Right lobe of liver (tissue), 6 donors: ENCODE measurements at regions not wholly inside any gene's neighbourhood (a gene's known extent, or its start where the extent isn't known, plus 50 kb on each side); places are given as distances from the start of the nearest gene placed in this dataset.

Source experiments
- ATAC-seq, 4 donors: fragments of 200-7000 bp; cut with Tn5 transposase; one replicate each; pipeline ENCODE4 v1.9.1; 2020; ENCODE audit warnings: mild to moderate bottlenecking in 4 of 4, moderate library complexity in 4 of 4
- DNase-seq, 3 donors: peaks; one replicate each; pipeline ENCODE4 v3.0.0-alpha.2; 2020
- H3K27ac ChIP-seq, 3 donors: fragments of 200-600 bp; one replicate each; pipeline ENCODE4 v1.8.0; 2022
- H3K27me3 ChIP-seq, 2 donors: fragments of 200-600 bp; one replicate each; pipeline ENCODE4 v1.8.0; 2022
- H3K36me3 ChIP-seq, 4 donors: fragments of 200-600 bp; sonication (generic) in 1 of 4; one replicate each; pipeline versions ENCODE4 v1.5.1 to v1.8.0; 2017 to 2022; ENCODE audit warnings: control low read depth in 1 of 4
- H3K4me1 ChIP-seq, 4 donors: fragments of 200-600 bp; sonication (generic) in 1 of 4; one replicate each; pipeline versions ENCODE4 v1.5.1 to v1.8.0; 2017 to 2022; ENCODE audit warnings: control low read depth in 1 of 4
- H3K4me3 ChIP-seq, 3 donors: fragments of 200-600 bp; one replicate each; pipeline ENCODE4 v1.8.0; 2022
- H3K9me3 ChIP-seq, 4 donors: fragments of 200-600 bp; sonication (generic) in 1 of 4; one replicate each; pipeline versions ENCODE4 v1.5.1 to v1.8.0; 2017 to 2022; ENCODE audit warnings: control low read depth in 1 of 4
- CTCF ChIP-seq, 4 donors: fragments of 200-600 bp in 3 of 4; fragments of 450-650 bp in 1 of 4; IDR thresholded peaks; one replicate each; pipeline versions ENCODE4 v1.5.1 to v1.8.0; 2016 to 2022; ENCODE audit warnings: antibody characterized with exemption in 4 of 4, mild to moderate bottlenecking in 2 of 4
- POLR2A ChIP-seq: fragments of 450-650 bp; IDR thresholded peaks from one replicate; pipeline ENCODE4 v1.6.1; 2017; ENCODE audit warnings: antibody characterized with exemption, mild to moderate bottlenecking
- WGBS: methylation state at CpG from one replicate; pipeline ENCODE4 v1.1.6; 2018; ENCODE audit warnings: low coverage, low lambda C conversion rate; ENCODE audit not compliant: insufficient coverage; ENCODE audit errors: missing lambda C conversion rate; 5-methylcytosine and 5-hydroxymethylcytosine counted together
- intact Hi-C, 2 donors: fragments of 100-400 bp; cut with DNase I; formaldehyde crosslinking; loops; one replicate each; pipeline versions ENCODE4 v1.11.2 to v1.14.1; 2022
- donor health status: DM: no; HTN: yes; CAD: no.
- donor health status: DM: no; HTN: no; CAD: no.
- donor health status: DM: no; HTN: no; CAD: no.
- donor health status: DM: no; HTN: yes; CAD: no.
- donor health status: DM: no; HTN: yes; CAD: no.

DNA sequence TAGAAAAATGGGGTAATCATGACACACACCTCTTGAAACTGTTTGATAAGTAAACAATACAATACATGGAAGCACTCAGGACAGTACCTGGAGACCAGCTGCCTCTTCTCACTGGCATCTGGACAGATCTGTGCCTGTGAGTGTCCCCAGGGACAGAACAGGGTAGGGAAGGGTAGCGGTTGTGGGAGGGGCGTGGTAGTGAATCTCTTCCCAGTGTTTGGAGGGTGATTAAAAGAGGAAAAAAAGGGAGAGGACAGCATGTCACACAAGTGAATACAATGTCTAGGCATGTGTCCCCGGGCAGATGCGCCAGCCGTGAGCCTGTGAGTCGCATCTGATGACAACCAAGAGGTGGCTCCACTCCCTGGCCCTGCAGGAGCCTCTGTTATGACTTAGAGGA lies 138.8 kb upstream of the MSX1 start:
- intact Hi-C loops, result no loop called here
- H3K9me3 ChIP-seq, result no peaks in the 10 kb centered on the region
- TF ChIP-seq POLR2A, result no peak
- no peak for TF ChIP-seq CTCF (IDR thresholded peaks at IDR 0.05)
- H3K27ac ChIP-seq, result no peak overlapping the region
- no peaks in the 10 kb centered on the region for H3K36me3 ChIP-seq
- H3K4me1 ChIP-seq, result no peaks in the 10 kb centered on the region
- ATAC-seq (no peak), DNase-seq (no peak)
- no peaks in the 10 kb centered on the region for H3K27me3 ChIP-seq
- 75% methylated on average over 6 of the region's 6 CpGs for WGBS
- H3K4me3 ChIP-seq, result no peak overlapping the region

GRCh38 chr4:4719436-4719835 lies 140.0 kb upstream of the MSX1 start:
- TF ChIP-seq POLR2A (no peak), CTCF (IDR thresholded peaks at IDR 0.05) (no peak)
- no peak for DNase-seq
- no peaks in the 10 kb centered on the region for H3K27me3 ChIP-seq
- WGBS, result 33% methylated on average over 2 of the region's 4 CpGs
- no peak overlapping the region for H3K4me3 ChIP-seq
- H3K4me1 ChIP-seq, result no peaks in the 10 kb centered on the region
- H3K36me3 ChIP-seq, result no peaks in the 10 kb centered on the region
- H3K27ac ChIP-seq, result no peak overlapping the region
- no peaks in the 10 kb centered on the region for H3K9me3 ChIP-seq
- intact Hi-C loops, result no loop called here
- no peak for ATAC-seq

DNA sequence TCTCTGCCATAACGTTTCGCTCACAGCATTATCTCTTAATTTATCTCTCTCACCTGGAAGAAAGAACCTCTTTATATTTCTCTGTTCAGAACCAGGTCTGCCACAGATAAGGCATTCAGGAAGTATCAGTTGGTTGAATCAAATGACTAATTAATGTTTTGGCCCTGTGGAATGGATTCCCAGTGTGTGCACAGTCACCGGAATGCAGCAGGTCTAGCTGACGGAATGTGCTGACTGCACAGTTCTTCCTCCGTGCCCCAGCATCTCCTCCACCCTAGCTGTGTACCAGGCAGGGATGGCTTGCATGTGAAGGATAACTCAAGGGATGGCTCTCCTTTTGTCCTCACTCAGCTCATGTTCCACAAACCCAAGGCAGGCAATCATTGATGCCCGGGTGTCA lies 141.8 kb upstream of the MSX1 start:
- DNase-seq (no peak), ATAC-seq (no peak)
- no peaks in the 10 kb centered on the region for H3K27me3 ChIP-seq
- no peak overlapping the region for H3K4me3 ChIP-seq
- TF ChIP-seq POLR2A, result no peak
- TF ChIP-seq CTCF (IDR thresholded peaks at IDR 0.05), result no peak
- H3K27ac ChIP-seq, result no peak overlapping the region
- H3K9me3 ChIP-seq, result no peaks in the 10 kb centered on the region
- intact Hi-C loops, result no loop called here
- 86% methylated on average over 2 of the region's 6 CpGs for WGBS
- no peaks in the 10 kb centered on the region for H3K36me3 ChIP-seq
- peaks cover 0 to 7% (median 0%) of the 10 kb centered on the region in 4 donors for H3K4me1 ChIP-seq

GRCh38 chr4:4714331-4714730 lies 145.1 kb upstream of the MSX1 start:
- intact Hi-C loops, result no loop called here
- Histone ChIP-seq H3K27ac (no peak overlapping the region), H3K36me3 (no peaks in the 10 kb centered on the region), H3K9me3 (no peaks in the 10 kb centered on the region), H3K4me3 (no peak overlapping the region), H3K4me1 (peaks cover 0 to 7% (median 0%) of the 10 kb centered on the region in 4 donors), H3K27me3 (no peaks in the 10 kb centered on the region)
- ATAC-seq, result no peak
- 100% methylated on average over 2 of the region's 2 CpGs for WGBS
- no peak for TF ChIP-seq CTCF (IDR thresholded peaks at IDR 0.05)
- no peak for DNase-seq
